Trophoblast cell (in vitro differentiated cells and primary cell): ENCODE measurements at regions not wholly inside any gene's neighbourhood (a gene's known extent, or its start where the extent isn't known, plus 50 kb on each side); places are given as distances from the start of the nearest gene placed in this dataset.

Experiments
- DNase-seq, 2 donors: peaks; one replicate each; pipeline ENCODE4 v3.0.0-alpha.2; 2016
- H2AFZ ChIP-seq: 2 replicates; pipeline ENCODE4 v1.6.1; 2013; ENCODE audit warnings: low read length, moderate library complexity, mild to moderate bottlenecking; ENCODE audit not compliant: insufficient read depth, poor library complexity
- H2AK5ac ChIP-seq: 2 replicates; pipeline ENCODE4 v1.6.1; 2013; ENCODE audit warnings: mild to moderate bottlenecking, low read length
- H2BK120ac ChIP-seq: 2 replicates; pipeline ENCODE4 v1.6.1; 2013; ENCODE audit warnings: low read length, mild to moderate bottlenecking, moderate library complexity; ENCODE audit not compliant: insufficient read depth, poor library complexity
- H2BK12ac ChIP-seq: 2 replicates; pipeline ENCODE4 v1.6.1; 2013; ENCODE audit warnings: mild to moderate bottlenecking, low read length, moderate library complexity
- H2BK5ac ChIP-seq: 2 replicates; pipeline ENCODE4 v1.6.1; 2013; ENCODE audit warnings: low read length, low read depth, moderate library complexity, mild to moderate bottlenecking; ENCODE audit not compliant: poor library complexity
- H3K14ac ChIP-seq: 2 replicates; pipeline ENCODE4 v1.6.1; 2013; ENCODE audit warnings: mild to moderate bottlenecking, low read length
- H3K18ac ChIP-seq: 2 replicates; pipeline ENCODE4 v1.6.1; 2013; ENCODE audit warnings: mild to moderate bottlenecking, low read length
- H3K23ac ChIP-seq: 2 replicates; pipeline ENCODE4 v1.6.1; 2013; ENCODE audit warnings: low read length
- H3K27ac ChIP-seq: 2 replicates; pipeline ENCODE4 v1.5.1; 2013; ENCODE audit warnings: low read depth, mild to moderate bottlenecking, inconsistent platforms, low read length, moderate library complexity
- H3K27me3 ChIP-seq: 2 replicates; pipeline ENCODE4 v1.6.1; 2013; ENCODE audit warnings: inconsistent platforms, mild to moderate bottlenecking, low read length, moderate library complexity; ENCODE audit not compliant: insufficient read depth
- H3K36me3 ChIP-seq, 2 experiments: 1 replicate in 1 of 2; 2 replicates in 1 of 2; pipeline ENCODE4 v1.6.1; 2013; ENCODE audit warnings: low read length in 2 of 2, mild to moderate bottlenecking in 2 of 2, moderate library complexity in 1 of 2; ENCODE audit not compliant: insufficient read depth in 2 of 2, control insufficient read depth in 1 of 2
- H3K4ac ChIP-seq: 2 replicates; pipeline ENCODE4 v1.6.1; 2013; ENCODE audit warnings: low read depth, mild to moderate bottlenecking, low read length, moderate library complexity
- H3K4me1 ChIP-seq, 2 experiments: 1 replicate in 1 of 2; 2 replicates in 1 of 2; pipeline ENCODE4 v1.6.1; 2013; ENCODE audit warnings: low read length in 2 of 2, mild to moderate bottlenecking in 2 of 2, moderate library complexity in 1 of 2; ENCODE audit not compliant: insufficient read depth in 2 of 2, control insufficient read depth in 1 of 2
- H3K4me2 ChIP-seq: 2 replicates; pipeline ENCODE4 v1.6.1; 2013; ENCODE audit warnings: inconsistent platforms, mild to moderate bottlenecking, low read length, moderate library complexity
- H3K4me3 ChIP-seq: 2 replicates; pipeline ENCODE4 v1.5.1; 2013; ENCODE audit warnings: mild to moderate bottlenecking, low read depth, low read length, inconsistent platforms
- H3K79me1 ChIP-seq: one replicate; pipeline ENCODE4 v1.6.1; 2013; ENCODE audit warnings: low read length
- H3K79me2 ChIP-seq: 2 replicates; pipeline ENCODE4 v1.6.1; 2013; ENCODE audit warnings: low read length, mild to moderate bottlenecking; ENCODE audit not compliant: control insufficient read depth, insufficient read depth, poor library complexity
- H3K9ac ChIP-seq: 2 replicates; pipeline ENCODE4 v1.6.1; 2013; ENCODE audit warnings: mild to moderate bottlenecking, low read length
- H3K9me3 ChIP-seq: 2 replicates; pipeline ENCODE4 v1.6.1; 2013; ENCODE audit warnings: low read depth, mild to moderate bottlenecking, control low read depth, inconsistent platforms, low read length; ENCODE audit not compliant: insufficient read depth
- H4K12ac ChIP-seq: 2 replicates; pipeline ENCODE4 v1.6.1; 2013; ENCODE audit warnings: low read depth, mild to moderate bottlenecking, low read length, moderate library complexity
- H4K8ac ChIP-seq: 2 replicates; pipeline ENCODE4 v1.6.1; 2013; ENCODE audit warnings: low read depth, mild to moderate bottlenecking, low read length, moderate library complexity
- H4K91ac ChIP-seq: one replicate; pipeline ENCODE4 v1.6.1; 2013; ENCODE audit warnings: low read depth, mild to moderate bottlenecking, low read length, moderate library complexity
- WGBS: extraction: QIAGEN DNeasy Blood & Tissue Kit; methylation state at CpG from one replicate; pipeline ENCODE4 v1.1.7; 2013; ENCODE audit warnings: missing lambda C conversion rate; ENCODE audit not compliant: insufficient read length, insufficient coverage; ENCODE audit errors: extremely low coverage; 5-methylcytosine and 5-hydroxymethylcytosine counted together

GRCh38 chr5:68452286-68452685 is 236.7 kb downstream of the PIK3R1 start:
- H3K27ac ChIP-seq: no peak overlapping the region
- peak overlapping the region; percentile 58 for H3K14ac ChIP-seq
- H2AK5ac ChIP-seq: peak overlapping the region; percentile 47
- H3K79me1 ChIP-seq: peaks cover 25% of the 10 kb centered on the region
- H3K4me3 ChIP-seq: no peak overlapping the region
- no peak overlapping the region for H3K4me2 ChIP-seq
- H2BK5ac ChIP-seq: no peak overlapping the region
- H4K91ac ChIP-seq: peak overlapping the region; percentile 76
- no peak overlapping the region for H4K8ac ChIP-seq
- H3K4ac ChIP-seq: no peak overlapping the region
- no peak overlapping the region for H3K23ac ChIP-seq
- no peaks in the 10 kb centered on the region for H3K27me3 ChIP-seq
- peaks cover 6% of the 10 kb centered on the region in 2 experiments for H3K4me1 ChIP-seq
- H3K79me2 ChIP-seq: peaks cover 1% of the 10 kb centered on the region
- H3K36me3 ChIP-seq: no peaks in the 10 kb centered on the region
- no peaks in the 10 kb centered on the region for H3K9me3 ChIP-seq
- no CpG with 5 or more reads among the region's 3 CpGs for WGBS
- no peak overlapping the region for H4K12ac ChIP-seq
- no peak overlapping the region for H2AFZ ChIP-seq
- peak overlapping the region; percentile 72 for H2BK120ac ChIP-seq
- no peak overlapping the region for H3K18ac ChIP-seq
- no peak overlapping the region for H3K9ac ChIP-seq
- DNase-seq: no peak
- H2BK12ac ChIP-seq: peak overlapping the region; percentile 95

GRCh38 chr5:68454172-68454571 is 238.6 kb downstream of the PIK3R1 start:
- Histone ChIP-seq H3K4me2 (no peak overlapping the region), H3K79me2 (peaks cover 1% of the 10 kb centered on the region), H3K36me3 (no peaks in the 10 kb centered on the region), H3K4ac (no peak overlapping the region), H4K91ac (no peak overlapping the region), H4K8ac (no peak overlapping the region), H4K12ac (no peak overlapping the region), H3K23ac (no peak overlapping the region), H2AK5ac (no peak overlapping the region), H3K9ac (no peak overlapping the region), H2BK12ac (peak overlapping the region; percentile 94), H3K27me3 (no peaks in the 10 kb centered on the region), H2BK5ac (no peak overlapping the region), H3K14ac (no peak overlapping the region), H3K4me1 (peaks cover 6% of the 10 kb centered on the region in 2 experiments), H3K4me3 (no peak overlapping the region), H2AFZ (no peak overlapping the region), H3K27ac (no peak overlapping the region), H3K79me1 (peaks cover 28% of the 10 kb centered on the region), H3K9me3 (no peaks in the 10 kb centered on the region), H2BK120ac (no peak overlapping the region), H3K18ac (no peak overlapping the region)
- DNase-seq: no peak
- no CpG with 5 or more reads among the region's 3 CpGs for WGBS

GRCh38 chr5:68454766-68455165 is 239.2 kb downstream of the PIK3R1 start:
- no peak overlapping the region for H4K12ac ChIP-seq
- H3K4me3 ChIP-seq: no peak overlapping the region
- H3K79me2 ChIP-seq: peaks cover 1% of the 10 kb centered on the region
- H3K23ac ChIP-seq: no peak overlapping the region
- peaks cover 26% of the 10 kb centered on the region for H3K79me1 ChIP-seq
- no peaks in the 10 kb centered on the region for H3K9me3 ChIP-seq
- no peak overlapping the region for H2AFZ ChIP-seq
- no peak overlapping the region for H4K91ac ChIP-seq
- no peak overlapping the region for H3K27ac ChIP-seq
- no peak overlapping the region for H2AK5ac ChIP-seq
- no peak overlapping the region for H2BK12ac ChIP-seq
- DNase-seq: no peak
- H3K4me1 ChIP-seq: peaks cover 3 to 5% of the 10 kb centered on the region in 2 experiments
- H3K4me2 ChIP-seq: no peak overlapping the region
- H3K9ac ChIP-seq: no peak overlapping the region
- no peak overlapping the region for H3K18ac ChIP-seq
- H3K4ac ChIP-seq: no peak overlapping the region
- no peaks in the 10 kb centered on the region for H3K36me3 ChIP-seq
- H3K27me3 ChIP-seq: no peaks in the 10 kb centered on the region
- no peak overlapping the region for H3K14ac ChIP-seq
- H2BK5ac ChIP-seq: no peak overlapping the region
- no CpG with 5 or more reads among the region's 2 CpGs for WGBS
- H2BK120ac ChIP-seq: no peak overlapping the region
- H4K8ac ChIP-seq: no peak overlapping the region

DNA sequence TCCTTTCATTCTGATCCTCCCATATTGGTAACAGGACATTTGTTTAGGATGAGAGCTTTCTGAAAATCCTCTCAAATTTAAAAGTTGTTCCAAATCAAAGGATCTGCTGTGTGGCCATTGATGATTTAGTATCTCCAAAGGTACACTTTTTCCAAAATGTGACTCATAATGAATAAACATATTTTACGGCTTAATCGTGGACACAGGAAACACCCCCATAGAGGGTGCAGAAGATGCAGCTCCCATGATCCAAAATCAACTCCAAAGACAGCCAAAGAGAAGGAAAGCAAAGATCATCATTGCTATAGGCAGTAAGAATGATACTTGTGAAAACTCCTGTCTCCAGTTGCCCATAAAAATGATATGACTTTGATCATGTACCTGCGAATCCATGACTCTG is 239.7 kb downstream of the PIK3R1 start:
- Histone ChIP-seq H2BK120ac (no peak overlapping the region), H3K4me3 (no peak overlapping the region), H2AK5ac (no peak overlapping the region), H3K27ac (no peak overlapping the region), H2BK12ac (no peak overlapping the region), H3K79me1 (peaks cover 27% of the 10 kb centered on the region), H3K79me2 (peaks cover 1% of the 10 kb centered on the region), H3K9ac (no peak overlapping the region), H3K36me3 (no peaks in the 10 kb centered on the region), H4K91ac (no peak overlapping the region), H3K9me3 (no peaks in the 10 kb centered on the region), H3K23ac (no peak overlapping the region), H3K4ac (no peak overlapping the region), H4K8ac (no peak overlapping the region), H3K18ac (no peak overlapping the region), H2AFZ (no peak overlapping the region), H3K27me3 (no peaks in the 10 kb centered on the region), H4K12ac (no peak overlapping the region), H3K4me1 (peaks cover 3 to 5% of the 10 kb centered on the region in 2 experiments), H3K14ac (no peak overlapping the region), H2BK5ac (no peak overlapping the region), H3K4me2 (no peak overlapping the region)
- DNase-seq: no peak
- WGBS: no CpG with 5 or more reads among the region's 3 CpGs
